GM12872 (cell line): ENCODE measurements at regions not wholly inside any gene's neighbourhood (a gene's known extent, or its start where the extent isn't known, plus 50 kb on each side); places are given as distances from the start of the nearest gene placed in this dataset.

Experiments used
- TF ChIP-seq, protein P1 (sequence below): IDR thresholded peaks from 3 replicates; pipeline ENCODE4 v1.5.1; 2011; ENCODE audit warnings: low read depth, mild to moderate bottlenecking, low read length, moderate library complexity; ENCODE audit not compliant: insufficient read depth

DNA sequence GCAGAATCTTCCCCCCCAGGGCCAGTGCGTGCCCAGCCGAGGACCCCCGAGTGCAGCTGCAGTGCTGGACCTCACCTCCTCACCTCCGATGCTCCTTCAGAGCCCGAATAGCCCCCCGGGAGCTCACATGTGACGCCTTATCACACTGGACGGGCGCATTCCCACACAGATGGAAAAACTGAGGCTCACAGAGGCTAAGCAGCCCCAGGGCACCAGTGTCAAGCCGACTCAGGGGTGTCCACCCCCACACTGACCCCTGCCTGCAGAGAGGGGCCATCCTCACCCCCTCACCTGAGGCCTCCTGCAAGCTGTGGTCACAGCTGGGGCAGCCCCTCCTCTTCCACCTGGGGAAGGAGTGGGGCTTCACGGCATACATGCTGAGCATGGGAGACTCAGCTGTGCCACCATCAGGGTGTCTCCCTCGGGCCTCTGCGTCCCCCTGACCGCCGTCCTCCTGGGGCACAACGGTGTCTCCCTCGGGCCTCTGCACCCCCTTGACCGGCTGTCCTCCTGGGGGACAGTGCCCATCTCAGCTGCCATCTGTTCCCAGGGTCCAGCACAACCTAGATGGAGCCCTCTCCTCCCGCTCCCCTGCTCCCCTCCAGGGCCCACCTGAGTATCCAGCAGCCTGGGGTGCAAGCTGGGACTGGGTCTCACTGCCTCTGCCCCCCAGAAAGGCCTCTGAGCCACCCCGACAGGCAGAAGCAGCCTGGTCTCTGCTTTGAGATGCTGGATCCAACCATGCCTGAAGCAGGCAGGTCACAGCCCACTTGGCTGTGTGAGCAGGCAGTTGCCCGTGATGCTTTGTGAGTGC, 85.3 kb upstream of the NKX1-1 start:
- TF ChIP-seq, protein P1, sequence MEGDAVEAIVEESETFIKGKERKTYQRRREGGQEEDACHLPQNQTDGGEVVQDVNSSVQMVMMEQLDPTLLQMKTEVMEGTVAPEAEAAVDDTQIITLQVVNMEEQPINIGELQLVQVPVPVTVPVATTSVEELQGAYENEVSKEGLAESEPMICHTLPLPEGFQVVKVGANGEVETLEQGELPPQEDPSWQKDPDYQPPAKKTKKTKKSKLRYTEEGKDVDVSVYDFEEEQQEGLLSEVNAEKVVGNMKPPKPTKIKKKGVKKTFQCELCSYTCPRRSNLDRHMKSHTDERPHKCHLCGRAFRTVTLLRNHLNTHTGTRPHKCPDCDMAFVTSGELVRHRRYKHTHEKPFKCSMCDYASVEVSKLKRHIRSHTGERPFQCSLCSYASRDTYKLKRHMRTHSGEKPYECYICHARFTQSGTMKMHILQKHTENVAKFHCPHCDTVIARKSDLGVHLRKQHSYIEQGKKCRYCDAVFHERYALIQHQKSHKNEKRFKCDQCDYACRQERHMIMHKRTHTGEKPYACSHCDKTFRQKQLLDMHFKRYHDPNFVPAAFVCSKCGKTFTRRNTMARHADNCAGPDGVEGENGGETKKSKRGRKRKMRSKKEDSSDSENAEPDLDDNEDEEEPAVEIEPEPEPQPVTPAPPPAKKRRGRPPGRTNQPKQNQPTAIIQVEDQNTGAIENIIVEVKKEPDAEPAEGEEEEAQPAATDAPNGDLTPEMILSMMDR = no peak

DNA sequence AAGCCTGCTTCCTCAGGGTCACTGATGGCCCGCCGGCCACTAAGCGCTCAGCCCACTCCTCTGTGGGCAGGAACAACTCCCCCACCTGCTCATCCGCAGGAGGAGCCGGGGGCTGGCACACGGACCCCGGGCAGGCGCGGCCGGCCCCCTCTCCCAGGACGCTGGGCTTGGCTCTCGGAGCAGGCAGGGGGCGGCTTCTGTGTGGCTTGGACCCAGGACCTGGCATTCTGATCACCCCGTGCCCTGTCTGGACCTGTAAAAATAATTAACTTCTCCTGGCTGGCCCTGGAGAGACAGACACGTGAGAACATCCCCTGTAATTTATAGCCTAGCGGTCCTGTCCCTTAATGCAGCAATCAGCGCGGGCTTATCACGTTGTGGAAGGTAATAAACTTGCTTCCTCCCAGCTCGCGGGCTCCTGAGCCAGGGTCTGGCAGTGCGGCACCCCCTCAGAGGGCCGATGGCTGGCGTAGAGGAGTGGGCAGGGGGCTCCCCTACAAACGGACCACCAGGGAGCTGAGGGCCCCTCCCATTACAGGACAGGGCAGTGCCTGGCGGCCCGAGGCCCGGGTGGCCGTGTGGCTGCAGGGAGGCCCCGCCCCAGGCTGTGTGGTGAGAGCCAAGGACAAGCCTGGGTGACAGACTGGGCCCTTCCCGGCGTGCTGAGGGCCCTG, 84.5 kb upstream of the NKX1-1 start:
- TF ChIP-seq, protein P1 = no peak

DNA sequence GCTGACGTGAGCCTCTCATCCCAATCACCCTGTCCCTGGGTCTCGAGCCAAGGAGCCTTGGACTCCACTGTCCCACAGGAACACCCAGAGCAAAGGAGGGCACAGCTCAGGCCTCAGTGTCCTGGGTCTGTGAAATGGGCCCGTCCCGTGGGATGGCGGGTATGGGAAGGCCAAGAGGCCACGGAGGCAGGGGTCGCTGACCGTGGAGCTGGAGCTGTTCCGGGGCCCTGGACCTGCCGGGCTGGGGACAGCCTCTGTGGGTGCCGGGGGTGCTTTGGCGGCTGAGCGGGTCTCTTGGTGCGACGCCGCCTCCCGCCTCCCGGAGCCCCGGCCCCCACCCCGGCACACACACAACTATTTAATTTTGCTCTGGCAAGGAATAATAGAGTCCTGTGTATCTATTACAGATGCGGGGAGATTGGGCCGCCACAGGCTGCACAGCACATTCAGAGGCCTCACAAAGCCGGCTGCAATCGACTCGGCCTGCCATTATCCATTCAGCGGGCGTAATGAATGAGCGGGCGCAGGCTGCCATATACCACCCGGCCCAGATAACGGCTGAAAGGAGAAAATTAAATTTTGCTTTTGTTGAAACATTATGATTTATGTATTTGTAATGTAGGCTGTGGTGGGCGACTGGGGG, 83.9 kb upstream of the NKX1-1 start:
- TF ChIP-seq, protein P1 = no peak

DNA sequence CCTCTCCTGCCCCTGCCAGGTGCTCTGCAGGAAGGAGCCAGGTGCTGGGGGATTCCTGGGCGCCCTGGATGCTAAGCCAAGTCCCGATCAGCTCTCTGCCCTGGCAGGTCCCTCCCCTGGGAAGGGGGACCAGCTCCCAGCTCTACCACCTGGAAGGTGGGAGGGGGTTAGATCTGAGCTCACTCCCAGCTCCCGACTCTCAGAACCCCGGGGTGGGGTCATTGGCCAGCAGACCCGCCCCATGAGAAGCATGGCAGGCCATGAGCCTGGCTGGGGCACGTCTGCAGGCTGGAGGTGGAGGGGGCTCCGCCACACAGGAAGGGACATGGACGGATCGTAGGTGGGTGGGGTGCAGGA, 83.4 kb upstream of the NKX1-1 start:
- TF ChIP-seq, protein P1 = no peak

DNA sequence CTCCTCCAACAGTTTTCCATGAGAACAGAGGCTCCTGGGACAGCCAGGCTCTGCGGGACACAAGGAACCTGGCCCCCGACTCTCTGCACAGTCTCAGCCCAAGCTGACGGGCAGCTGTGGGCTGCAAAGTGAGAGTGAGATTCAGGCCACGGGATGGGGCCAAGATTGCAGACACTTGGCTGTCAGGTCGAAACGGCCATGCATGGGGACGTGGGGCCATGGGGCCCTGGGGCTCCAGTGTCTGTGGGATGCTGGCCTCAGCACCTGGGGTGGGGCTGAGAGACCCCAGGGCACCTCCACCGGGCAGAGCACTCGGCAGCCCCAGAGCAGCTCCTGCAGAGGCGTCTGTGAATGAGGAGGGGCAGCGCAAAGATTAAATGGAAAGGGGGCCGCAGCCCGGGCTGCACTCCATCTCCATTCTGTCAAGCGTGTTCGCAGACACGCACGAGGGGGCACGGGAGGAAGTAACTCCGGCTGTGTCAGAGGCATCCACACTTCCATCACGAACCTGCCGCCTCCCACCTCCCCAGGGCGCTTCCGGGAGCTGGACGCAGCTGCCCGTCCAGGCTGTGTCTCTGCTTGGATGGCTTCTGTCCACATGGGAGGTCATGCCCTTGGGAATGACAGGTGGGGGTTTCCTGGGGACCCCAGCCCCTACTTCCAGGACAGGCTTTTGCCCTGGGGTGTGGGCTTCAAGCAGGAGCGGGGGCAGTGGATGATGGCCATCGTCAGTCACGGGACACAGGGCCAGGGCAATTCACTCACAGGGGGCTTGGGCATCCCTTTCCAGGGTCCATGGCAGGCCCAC, 82.8 kb upstream of the NKX1-1 start:
- TF ChIP-seq, protein P1 = no peak

DNA sequence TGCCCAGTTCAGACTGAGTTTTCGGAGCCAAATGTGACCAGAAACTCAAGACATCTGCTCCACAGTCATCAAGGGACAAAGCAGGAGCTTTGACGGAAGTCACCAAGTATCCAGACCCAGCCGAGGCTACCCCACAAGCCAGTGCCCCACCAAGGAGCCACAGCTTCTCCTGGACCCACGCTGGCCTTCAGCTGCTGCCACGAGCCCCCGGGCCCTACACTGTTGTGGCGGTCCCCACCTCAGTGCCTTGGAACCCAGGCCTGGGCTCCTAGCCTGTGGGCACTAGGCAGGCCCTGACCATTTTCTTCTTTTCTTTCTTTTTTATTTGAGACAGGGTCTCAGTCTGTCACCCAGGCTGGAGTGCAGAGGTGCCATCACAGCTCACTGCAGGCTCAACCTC, 82.1 kb upstream of the NKX1-1 start:
- TF ChIP-seq, protein P1 = no peak

DNA sequence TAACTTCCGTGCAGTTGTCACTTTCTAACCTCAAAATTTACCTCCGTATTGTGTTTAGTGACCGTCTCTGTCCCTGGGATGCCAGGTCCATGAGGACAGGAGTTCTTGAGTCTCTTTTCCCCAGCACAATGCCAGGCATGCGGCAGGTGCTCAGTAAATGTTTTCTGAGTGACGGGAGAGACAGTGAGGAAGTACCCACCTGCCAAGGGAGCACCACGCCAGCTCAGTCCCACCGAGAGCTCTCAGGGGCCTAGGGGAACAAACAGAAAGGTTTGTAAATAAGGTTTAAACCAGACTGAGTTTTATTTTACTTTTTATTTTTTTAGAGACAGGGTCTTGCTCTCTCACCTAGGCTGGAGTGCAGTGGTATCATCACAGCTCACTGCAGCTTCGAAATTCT, 81.5 kb upstream of the NKX1-1 start:
- TF ChIP-seq, protein P1 = no peak
